ENCODE measurements at regions not wholly inside any gene's neighbourhood (a gene's known extent, or its start where the extent isn't known, plus 50 kb on each side); places are given as distances from the start of the nearest gene placed in this dataset.

- TF ChIP-seq RAD21 (IDR thresholded peaks at IDR 0.05) (no peak), CTCF (IDR thresholded peaks at IDR 0.05; ENCODE audit: low read depth, low read length, missing input control) (no peak), SP1 (IDR thresholded peaks at IDR 0.05) (no peak), ZBTB33 (IDR thresholded peaks at IDR 0.05) (no peak), GABPA (IDR thresholded peaks at IDR 0.05 in 1 of 2, conservative IDR thresholded peaks at IDR 0.05 in 1 of 2) (no peak), RXRA (IDR thresholded peaks at IDR 0.05) (no peak), JUND (IDR thresholded peaks at IDR 0.05) (no peak), YY1 (IDR thresholded peaks at IDR 0.05) (no peak)
Measured at GRCh38 chr15:34693053-34693744, 61.6 kb downstream of the GJD2 start.

All from liver (tissue), 3 donors.